Astrocyte (in vitro differentiated cells and primary cell): ENCODE measurements at regions not wholly inside any gene's neighbourhood (a gene's known extent, or its start where the extent isn't known, plus 50 kb on each side); places are given as distances from the start of the nearest gene placed in this dataset.

ENCODE experiments used
- DNase-seq: peaks from one replicate; pipeline ENCODE4 v3.0.0-alpha.2; 2010; ENCODE audit warnings: low read depth
- FAIRE-seq: peaks from 2 replicates; lab custom pipeline; 2011; peaks lifted over from hg19 to GRCh38; lab: Jason Lieb, UNC
- H2AFZ ChIP-seq: 2 replicates; pipeline ENCODE4 v1.6.0; 2012; ENCODE audit warnings: low read depth, low read length, inconsistent platforms
- H3K27ac ChIP-seq: 2 replicates; pipeline ENCODE4 v1.5.1; 2011; ENCODE audit warnings: low read depth, low read length, inconsistent platforms
- H3K27me3 ChIP-seq: 2 replicates; pipeline ENCODE4 v1.6.0; 2011; ENCODE audit warnings: low read length, inconsistent platforms; ENCODE audit not compliant: insufficient read depth
- H3K36me3 ChIP-seq: 2 replicates; pipeline ENCODE4 v1.5.1; 2011; ENCODE audit warnings: low read length, inconsistent platforms; ENCODE audit not compliant: insufficient read depth
- H3K4me1 ChIP-seq: 2 replicates; pipeline ENCODE4 v1.5.1; 2011; ENCODE audit warnings: low read length, inconsistent platforms; ENCODE audit not compliant: insufficient read depth
- H3K4me2 ChIP-seq: 2 replicates; pipeline ENCODE4 v1.6.0; 2012; ENCODE audit warnings: low read length, inconsistent platforms
- H3K4me3 ChIP-seq: 2 replicates; pipeline ENCODE4 v1.5.1; 2011; ENCODE audit warnings: low read depth, mild to moderate bottlenecking, low read length, inconsistent platforms; ENCODE audit not compliant: insufficient read depth
- H3K79me2 ChIP-seq: 2 replicates; pipeline ENCODE4 v1.6.0; 2012; ENCODE audit warnings: mild to moderate bottlenecking, low read length, inconsistent platforms; ENCODE audit not compliant: insufficient read depth
- H3K9ac ChIP-seq: 2 replicates; pipeline ENCODE4 v1.6.0; 2012; ENCODE audit warnings: mild to moderate bottlenecking, low read length, inconsistent platforms
- H3K9me3 ChIP-seq: 2 replicates; pipeline ENCODE4 v1.5.1; 2012; ENCODE audit warnings: low read depth, mild to moderate bottlenecking, low read length, inconsistent platforms; ENCODE audit not compliant: insufficient read depth
- H4K20me1 ChIP-seq: 2 replicates; pipeline ENCODE4 v1.6.0; 2012; ENCODE audit warnings: low read length, inconsistent platforms; ENCODE audit not compliant: insufficient read depth
- H3K27ac Mint-ChIP-seq: one replicate; pipeline ENCODE4 v1.8.0; 2021; ENCODE audit warnings: mild to moderate bottlenecking, mixed read lengths; ENCODE audit not compliant: unreplicated experiment
- H3K27me3 Mint-ChIP-seq: one replicate; pipeline ENCODE4 v1.8.0; 2021; ENCODE audit warnings: low read depth, mixed read lengths; ENCODE audit not compliant: unreplicated experiment
- H3K36me3 Mint-ChIP-seq: one replicate; pipeline ENCODE4 v1.8.0; 2021; ENCODE audit warnings: low read depth, mixed read lengths; ENCODE audit not compliant: unreplicated experiment
- H3K4me1 Mint-ChIP-seq: one replicate; pipeline ENCODE4 v1.8.0; 2021; ENCODE audit warnings: low read depth, mixed read lengths; ENCODE audit not compliant: unreplicated experiment
- H3K4me3 Mint-ChIP-seq: one replicate; pipeline ENCODE4 v1.8.0; 2021; ENCODE audit warnings: mild to moderate bottlenecking, moderate library complexity, mixed read lengths; ENCODE audit not compliant: unreplicated experiment
- H3K9me3 Mint-ChIP-seq: one replicate; pipeline ENCODE4 v1.8.0; 2021; ENCODE audit warnings: mild to moderate bottlenecking, mixed read lengths; ENCODE audit not compliant: unreplicated experiment
- EZH2 ChIP-seq: IDR thresholded peaks from 2 replicates; pipeline ENCODE4 v1.6.1; 2012; ENCODE audit warnings: mild to moderate bottlenecking, low read length, inconsistent platforms; ENCODE audit not compliant: insufficient read depth
- TF ChIP-seq, protein P1 (sequence below): IDR thresholded peaks from 2 replicates; pipeline ENCODE4 v1.5.1; 2011; ENCODE audit warnings: low read depth, mild to moderate bottlenecking, inconsistent platforms, low read length, moderate library complexity; ENCODE audit not compliant: insufficient read depth

- no peak overlapping the region for H3K27ac ChIP-seq
- no peaks in the 10 kb centered on the region for H4K20me1 ChIP-seq
- H3K9ac ChIP-seq, result no peak overlapping the region
- TF ChIP-seq, protein P1, sequence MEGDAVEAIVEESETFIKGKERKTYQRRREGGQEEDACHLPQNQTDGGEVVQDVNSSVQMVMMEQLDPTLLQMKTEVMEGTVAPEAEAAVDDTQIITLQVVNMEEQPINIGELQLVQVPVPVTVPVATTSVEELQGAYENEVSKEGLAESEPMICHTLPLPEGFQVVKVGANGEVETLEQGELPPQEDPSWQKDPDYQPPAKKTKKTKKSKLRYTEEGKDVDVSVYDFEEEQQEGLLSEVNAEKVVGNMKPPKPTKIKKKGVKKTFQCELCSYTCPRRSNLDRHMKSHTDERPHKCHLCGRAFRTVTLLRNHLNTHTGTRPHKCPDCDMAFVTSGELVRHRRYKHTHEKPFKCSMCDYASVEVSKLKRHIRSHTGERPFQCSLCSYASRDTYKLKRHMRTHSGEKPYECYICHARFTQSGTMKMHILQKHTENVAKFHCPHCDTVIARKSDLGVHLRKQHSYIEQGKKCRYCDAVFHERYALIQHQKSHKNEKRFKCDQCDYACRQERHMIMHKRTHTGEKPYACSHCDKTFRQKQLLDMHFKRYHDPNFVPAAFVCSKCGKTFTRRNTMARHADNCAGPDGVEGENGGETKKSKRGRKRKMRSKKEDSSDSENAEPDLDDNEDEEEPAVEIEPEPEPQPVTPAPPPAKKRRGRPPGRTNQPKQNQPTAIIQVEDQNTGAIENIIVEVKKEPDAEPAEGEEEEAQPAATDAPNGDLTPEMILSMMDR, result no peak
- TF ChIP-seq EZH2, result no peak
- H3K9me3 ChIP-seq, result no peaks in the 10 kb centered on the region
- H3K27me3 Mint-ChIP-seq, result no peaks in the 10 kb centered on the region
- DNase-seq (no peak), FAIRE-seq (no peak)
- no peak overlapping the region for H2AFZ ChIP-seq
- H3K4me2 ChIP-seq, result no peak overlapping the region
- no peaks in the 10 kb centered on the region for H3K36me3 Mint-ChIP-seq
- no peaks in the 10 kb centered on the region for H3K79me2 ChIP-seq
- H3K27me3 ChIP-seq, result no peaks in the 10 kb centered on the region
- no peak overlapping the region for H3K27ac Mint-ChIP-seq
- no peaks in the 10 kb centered on the region for H3K4me1 Mint-ChIP-seq
- no peak overlapping the region for H3K4me3 ChIP-seq
- H3K9me3 Mint-ChIP-seq, result no peaks in the 10 kb centered on the region
- H3K36me3 ChIP-seq, result no peaks in the 10 kb centered on the region
- no peaks in the 10 kb centered on the region for H3K4me1 ChIP-seq
- H3K4me3 Mint-ChIP-seq, result no peak overlapping the region
Measured at GRCh38 chr11:96755752-96756151, 365.9 kb downstream of the JRKL start.

- Histone ChIP-seq H3K9ac (no peak overlapping the region), H3K4me1 (no peaks in the 10 kb centered on the region), H3K36me3 (no peaks in the 10 kb centered on the region), H2AFZ (no peak overlapping the region), H4K20me1 (no peaks in the 10 kb centered on the region), H3K9me3 (no peaks in the 10 kb centered on the region), H3K79me2 (no peaks in the 10 kb centered on the region), H3K4me2 (no peak overlapping the region), H3K27ac (no peak overlapping the region), H3K27me3 (no peaks in the 10 kb centered on the region), H3K4me3 (no peak overlapping the region)
- H3K4me3 Mint-ChIP-seq, result no peak overlapping the region
- no peaks in the 10 kb centered on the region for H3K27me3 Mint-ChIP-seq
- DNase-seq, result no peak
- H3K36me3 Mint-ChIP-seq, result no peaks in the 10 kb centered on the region
- H3K4me1 Mint-ChIP-seq, result no peaks in the 10 kb centered on the region
- H3K27ac Mint-ChIP-seq, result no peak overlapping the region
- FAIRE-seq, result no peak
- no peak for TF ChIP-seq EZH2
- TF ChIP-seq, protein P1, result no peak
- H3K9me3 Mint-ChIP-seq, result no peaks in the 10 kb centered on the region
Measured at GRCh38 chr11:96758957-96759356, 369.1 kb downstream of the JRKL start.

GRCh38 chr11:96760306-96760705, 370.5 kb downstream of the JRKL start:
- Histone ChIP-seq H3K4me2 (no peak overlapping the region), H4K20me1 (no peaks in the 10 kb centered on the region), H3K9ac (no peak overlapping the region), H2AFZ (no peak overlapping the region), H3K27me3 (no peaks in the 10 kb centered on the region), H3K4me3 (no peak overlapping the region), H3K4me1 (no peaks in the 10 kb centered on the region), H3K9me3 (no peaks in the 10 kb centered on the region), H3K36me3 (no peaks in the 10 kb centered on the region), H3K27ac (no peak overlapping the region), H3K79me2 (no peaks in the 10 kb centered on the region)
- Mint-ChIP-seq H3K9me3 (no peaks in the 10 kb centered on the region), H3K27me3 (no peaks in the 10 kb centered on the region), H3K36me3 (no peaks in the 10 kb centered on the region), H3K4me3 (no peak overlapping the region), H3K4me1 (no peaks in the 10 kb centered on the region), H3K27ac (no peak overlapping the region)
- DNase-seq (no peak), FAIRE-seq (no peak)
- TF ChIP-seq, protein P1, result no peak
- no peak for TF ChIP-seq EZH2
